Heart left ventricle (tissue), 13 donors: ENCODE measurements at regions not wholly inside any gene's neighbourhood (a gene's known extent, or its start where the extent isn't known, plus 50 kb on each side); places are given as distances from the start of the nearest gene placed in this dataset.

Source experiments
- POLR2A ChIP-seq, 2 donors: fragments of 450-650 bp; IDR thresholded peaks; one replicate each; pipeline ENCODE4 v1.6.1; 2017; ENCODE audit warnings: antibody characterized with exemption in 2 of 2, mild to moderate bottlenecking in 2 of 2, moderate library complexity in 2 of 2
- TF ChIP-seq, protein P1 (sequence below), 12 donors: fragments of 200-600 bp; sonication (generic) in 4 of 12; IDR thresholded peaks; one replicate each; pipeline versions ENCODE4 v1.5.0 to v1.8.0; 2018 to 2022; ENCODE audit warnings: antibody characterized with exemption in 12 of 12, mild to moderate bottlenecking in 5 of 12
- donor health status: ischemic (EF 13 %, LVEDD 7.1; RV severe dilation, severe dysfunction).
- donor health status: DM: no; HTN: yes; CAD: no.
- donor health status: DM: no; HTN: no; CAD: no.
- donor health status: ischemic (EF 25% LVEDD 6.9; RV normal size, moderate dysfunction).
- donor health status: ischemic (EF 25% LVEDD 5.7; RV mildly dilated, moderate dysfunction).
- donor health status: ischemic (EF 35%, LVEDD 5.7; RV mildly dilated, moderate dysfunction).
- donor health status: nonischemic (EF 11% LVEDD 7.7; RV severe dilation, severe dysfunction).
- donor health status: DM: yes; HTN: yes; CAD: no.
- donor health status: PGD.
- donor health status: ischemic (EF 29% LVEDD 5.4; RV normal size, mild dysfunction).
- donor health status: nonischemic (EF 23%, LVEDD 6.1; RV moderate dilation, normal function).

GRCh38 chr15:46768287-46768686, 949.0 kb upstream of the SEMA6D start:
- TF ChIP-seq, protein P1, sequence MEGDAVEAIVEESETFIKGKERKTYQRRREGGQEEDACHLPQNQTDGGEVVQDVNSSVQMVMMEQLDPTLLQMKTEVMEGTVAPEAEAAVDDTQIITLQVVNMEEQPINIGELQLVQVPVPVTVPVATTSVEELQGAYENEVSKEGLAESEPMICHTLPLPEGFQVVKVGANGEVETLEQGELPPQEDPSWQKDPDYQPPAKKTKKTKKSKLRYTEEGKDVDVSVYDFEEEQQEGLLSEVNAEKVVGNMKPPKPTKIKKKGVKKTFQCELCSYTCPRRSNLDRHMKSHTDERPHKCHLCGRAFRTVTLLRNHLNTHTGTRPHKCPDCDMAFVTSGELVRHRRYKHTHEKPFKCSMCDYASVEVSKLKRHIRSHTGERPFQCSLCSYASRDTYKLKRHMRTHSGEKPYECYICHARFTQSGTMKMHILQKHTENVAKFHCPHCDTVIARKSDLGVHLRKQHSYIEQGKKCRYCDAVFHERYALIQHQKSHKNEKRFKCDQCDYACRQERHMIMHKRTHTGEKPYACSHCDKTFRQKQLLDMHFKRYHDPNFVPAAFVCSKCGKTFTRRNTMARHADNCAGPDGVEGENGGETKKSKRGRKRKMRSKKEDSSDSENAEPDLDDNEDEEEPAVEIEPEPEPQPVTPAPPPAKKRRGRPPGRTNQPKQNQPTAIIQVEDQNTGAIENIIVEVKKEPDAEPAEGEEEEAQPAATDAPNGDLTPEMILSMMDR (IDR thresholded peaks at IDR 0.05) = no peak
- no peak for TF ChIP-seq POLR2A (IDR thresholded peaks at IDR 0.05)
